ENCODE measurements at regions not wholly inside any gene's neighbourhood (a gene's known extent, or its start where the extent isn't known, plus 50 kb on each side); places are given as distances from the start of the nearest gene placed in this dataset.

GRCh38 chr19:32240316-32240715, 105.1 kb upstream of the ZNF507 start:
- no peak for DNase-seq

- no peak for DNase-seq
Observed at GRCh38 chr19:32241306-32241705, 104.1 kb upstream of the ZNF507 start.

- no peak for DNase-seq
Observed at GRCh38 chr19:32241932-32242710, 103.3 kb upstream of the ZNF507 start.

GRCh38 chr19:32246006-32246405, 99.4 kb upstream of the ZNF507 start:
- DNase-seq = peak in 1 of 2 donors; percentile 20

- no peak for DNase-seq
Observed at GRCh38 chr19:32251634-32252332, 93.6 kb upstream of the ZNF507 start.

- DNase-seq = no peak
Observed at GRCh38 chr19:32252333-32252669, 93.1 kb upstream of the ZNF507 start.

- peak in 1 of 2 donors; percentile 4 for DNase-seq
Observed at GRCh38 chr19:32253683-32254508, 91.5 kb upstream of the ZNF507 start.

- DNase-seq = no peak
Observed at GRCh38 chr19:32254509-32254890, 90.9 kb upstream of the ZNF507 start.

- no peak for DNase-seq
Observed at GRCh38 chr19:32255536-32256295, 89.7 kb upstream of the ZNF507 start.

- DNase-seq = no peak
Observed at GRCh38 chr19:32256341-32256975, 89.0 kb upstream of the ZNF507 start.

- DNase-seq = no peak
Observed at GRCh38 chr19:32257326-32258073, 87.9 kb upstream of the ZNF507 start.

- DNase-seq = no peak
Observed at GRCh38 chr19:32258167-32258566, 87.2 kb upstream of the ZNF507 start.

- no peak for DNase-seq
Observed at GRCh38 chr19:32264568-32264967, 80.8 kb upstream of the ZNF507 start.

- DNase-seq = no peak
Observed at GRCh38 chr19:32265995-32266394, 79.4 kb upstream of the ZNF507 start.

- no peak for DNase-seq
Observed at GRCh38 chr19:32266460-32266859, 79.0 kb upstream of the ZNF507 start.

GRCh38 chr19:32268381-32268780, 77.0 kb upstream of the ZNF507 start:
- no peak for DNase-seq

- DNase-seq = no peak
Observed at GRCh38 chr19:32269831-32270230, 75.6 kb upstream of the ZNF507 start.

GRCh38 chr19:32273483-32273882, 71.9 kb upstream of the ZNF507 start:
- DNase-seq = no peak

- no peak for DNase-seq
Observed at GRCh38 chr19:32287086-32287485, 58.3 kb upstream of the ZNF507 start.

GRCh38 chr19:32287811-32288227, 57.6 kb upstream of the ZNF507 start:
- peak; percentile 53 to 65 for DNase-seq

Measured in right lung (tissue), 2 donors.